Amniotic stem cell (primary cell): ENCODE measurements at regions not wholly inside any gene's neighbourhood (a gene's known extent, or its start where the extent isn't known, plus 50 kb on each side); places are given as distances from the start of the nearest gene placed in this dataset.

Experiments used
- DNase-seq: peaks from one replicate; lab custom pipeline; 2025; lab: John Stamatoyannopoulos, UW

GRCh38 chr2:172230889-172231401 lies 128.2 kb upstream of the DLX2 start:
- DNase-seq: no peak

GRCh38 chr2:172231508-172231907 lies 128.8 kb upstream of the DLX2 start:
- no peak for DNase-seq

- no peak for DNase-seq
Observed at GRCh38 chr2:172232708-172233396, 130.2 kb upstream of the DLX2 start.

- no peak for DNase-seq
Observed at GRCh38 chr2:172233987-172234715, 131.5 kb upstream of the DLX2 start.

- no peak for DNase-seq
Observed at GRCh38 chr2:172234716-172235691, 132.3 kb upstream of the DLX2 start.

- DNase-seq: no peak
Observed at GRCh38 chr2:172239944-172240590, 137.4 kb upstream of the DLX2 start.

- DNase-seq: no peak
Observed at GRCh38 chr2:172241222-172241621, 138.5 kb upstream of the DLX2 start.

- DNase-seq: no peak
Observed at GRCh38 chr2:172242471-172242870, 139.8 kb upstream of the DLX2 start.

- no peak for DNase-seq
Observed at GRCh38 chr2:172242961-172243360, 140.3 kb upstream of the DLX2 start.

GRCh38 chr2:172244419-172245130 lies 141.9 kb upstream of the DLX2 start:
- no peak for DNase-seq

GRCh38 chr2:172246649-172247048 lies 143.9 kb upstream of the DLX2 start:
- no peak for DNase-seq

- DNase-seq: no peak
Observed at GRCh38 chr2:172247203-172247602, 144.5 kb upstream of the DLX2 start.

GRCh38 chr2:172248381-172248780 lies 145.7 kb upstream of the DLX2 start:
- no peak for DNase-seq

- no peak for DNase-seq
Observed at GRCh38 chr2:172248785-172249187, 146.1 kb upstream of the DLX2 start.

- no peak for DNase-seq
Observed at GRCh38 chr2:172249334-172249733, 146.6 kb upstream of the DLX2 start.

- no peak for DNase-seq
Observed at GRCh38 chr2:172249986-172250385, 147.3 kb upstream of the DLX2 start.

- DNase-seq: no peak
Observed at GRCh38 chr2:172251231-172251630, 148.5 kb upstream of the DLX2 start.

GRCh38 chr2:172252154-172252553 lies 149.5 kb upstream of the DLX2 start:
- no peak for DNase-seq

GRCh38 chr2:172253190-172254052 lies 150.7 kb upstream of the DLX2 start:
- DNase-seq: peak; percentile 96

- DNase-seq: no peak
Observed at GRCh38 chr2:172256886-172257285, 154.2 kb upstream of the DLX2 start.
